ENCODE measurements at regions not wholly inside any gene's neighbourhood (a gene's known extent, or its start where the extent isn't known, plus 50 kb on each side); places are given as distances from the start of the nearest gene placed in this dataset.

DNA sequence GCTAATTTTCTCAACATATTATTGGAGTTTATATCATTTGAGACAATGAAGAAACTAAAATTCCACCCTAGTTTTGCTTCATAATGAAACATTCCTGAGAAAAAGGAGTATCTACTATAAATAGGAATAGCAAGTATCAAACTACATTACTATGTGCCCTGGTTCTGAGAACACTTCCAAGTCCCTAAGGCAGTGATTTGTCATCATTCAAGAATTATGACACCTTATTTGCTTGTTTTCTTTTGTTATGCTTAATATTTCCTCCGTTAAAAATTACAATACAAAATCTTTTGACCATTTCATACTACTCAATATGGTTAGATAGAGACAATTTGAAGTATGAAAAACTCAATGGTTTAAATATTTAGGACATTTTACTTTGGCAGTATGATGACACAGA lies 707.8 kb upstream of the GOLIM4 start:
- Histone ChIP-seq H3K9ac (ENCODE audit: low read length) (no peak overlapping the region), H2AFZ (ENCODE audit: low read depth, low read length) (no peak overlapping the region), H4K20me1 (ENCODE audit: insufficient read depth, low read length) (no peaks in the 10 kb centered on the region), H3K79me2 (ENCODE audit: insufficient read depth, low read length) (no peaks in the 10 kb centered on the region), H3K4me1 (ENCODE audit: insufficient read depth, low read length) (peaks cover 15% of the 10 kb centered on the region), H3K27ac (ENCODE audit: low read depth, low read length) (no peak overlapping the region), H3K9me3 (ENCODE audit: insufficient read depth, low read depth, low read length) (no peaks in the 10 kb centered on the region), H3K36me3 (ENCODE audit: insufficient read depth, low read length) (no peaks in the 10 kb centered on the region), H3K4me2 (ENCODE audit: low read length) (no peak overlapping the region), H3K27me3 (ENCODE audit: insufficient read depth, low read length) (no peaks in the 10 kb centered on the region), H3K4me3 (ENCODE audit: insufficient read depth, low read depth, low read length) (no peak overlapping the region)
- H3K27me3 Mint-ChIP-seq (ENCODE audit: low read depth, unreplicated experiment) = no peaks in the 10 kb centered on the region
- H3K36me3 Mint-ChIP-seq (ENCODE audit: low read depth, unreplicated experiment) = no peaks in the 10 kb centered on the region
- TF ChIP-seq, protein P1, sequence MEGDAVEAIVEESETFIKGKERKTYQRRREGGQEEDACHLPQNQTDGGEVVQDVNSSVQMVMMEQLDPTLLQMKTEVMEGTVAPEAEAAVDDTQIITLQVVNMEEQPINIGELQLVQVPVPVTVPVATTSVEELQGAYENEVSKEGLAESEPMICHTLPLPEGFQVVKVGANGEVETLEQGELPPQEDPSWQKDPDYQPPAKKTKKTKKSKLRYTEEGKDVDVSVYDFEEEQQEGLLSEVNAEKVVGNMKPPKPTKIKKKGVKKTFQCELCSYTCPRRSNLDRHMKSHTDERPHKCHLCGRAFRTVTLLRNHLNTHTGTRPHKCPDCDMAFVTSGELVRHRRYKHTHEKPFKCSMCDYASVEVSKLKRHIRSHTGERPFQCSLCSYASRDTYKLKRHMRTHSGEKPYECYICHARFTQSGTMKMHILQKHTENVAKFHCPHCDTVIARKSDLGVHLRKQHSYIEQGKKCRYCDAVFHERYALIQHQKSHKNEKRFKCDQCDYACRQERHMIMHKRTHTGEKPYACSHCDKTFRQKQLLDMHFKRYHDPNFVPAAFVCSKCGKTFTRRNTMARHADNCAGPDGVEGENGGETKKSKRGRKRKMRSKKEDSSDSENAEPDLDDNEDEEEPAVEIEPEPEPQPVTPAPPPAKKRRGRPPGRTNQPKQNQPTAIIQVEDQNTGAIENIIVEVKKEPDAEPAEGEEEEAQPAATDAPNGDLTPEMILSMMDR (IDR thresholded peaks at IDR 0.05; ENCODE audit: insufficient read depth, low read depth, low read length) = no peak
- TF ChIP-seq EZH2 (IDR thresholded peaks at IDR 0.05; ENCODE audit: insufficient read depth, low read length) = no peak
- DNase-seq (ENCODE audit: low read depth) (peak; percentile 12), FAIRE-seq (no peak)
- H3K27ac Mint-ChIP-seq (ENCODE audit: unreplicated experiment) = peak overlapping the region; percentile 49
- H3K4me1 Mint-ChIP-seq (ENCODE audit: low read depth, unreplicated experiment) = peaks cover 19% of the 10 kb centered on the region
- H3K9me3 Mint-ChIP-seq (ENCODE audit: unreplicated experiment) = no peaks in the 10 kb centered on the region
- no peak overlapping the region for H3K4me3 Mint-ChIP-seq (ENCODE audit: unreplicated experiment)

DNA sequence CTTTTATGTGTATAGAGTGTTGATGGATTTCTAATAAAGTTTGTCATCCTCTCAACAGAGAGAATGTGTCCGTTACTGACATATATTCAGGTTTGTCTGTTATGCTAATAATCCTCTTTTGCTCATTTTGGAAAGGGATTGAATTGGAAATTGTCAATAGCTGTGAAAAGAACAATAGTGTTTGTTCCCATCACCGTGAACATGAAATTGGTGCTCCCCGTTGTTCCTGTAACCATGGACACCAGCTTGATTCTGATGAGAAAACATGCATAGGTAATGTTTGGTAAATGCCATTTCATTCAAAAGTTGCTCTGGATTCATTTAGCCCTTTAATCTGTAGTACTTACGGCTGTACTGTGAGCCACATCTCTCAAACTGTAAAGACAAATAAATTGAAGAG lies 707.0 kb upstream of the GOLIM4 start:
- Mint-ChIP-seq H3K27ac (ENCODE audit: unreplicated experiment) (peak overlapping the region; percentile 9), H3K27me3 (ENCODE audit: low read depth, unreplicated experiment) (no peaks in the 10 kb centered on the region), H3K9me3 (ENCODE audit: unreplicated experiment) (no peaks in the 10 kb centered on the region), H3K4me1 (ENCODE audit: low read depth, unreplicated experiment) (peaks cover 19% of the 10 kb centered on the region), H3K4me3 (ENCODE audit: unreplicated experiment) (no peak overlapping the region), H3K36me3 (ENCODE audit: low read depth, unreplicated experiment) (no peaks in the 10 kb centered on the region)
- Histone ChIP-seq H3K4me2 (ENCODE audit: low read length) (no peak overlapping the region), H3K9me3 (ENCODE audit: insufficient read depth, low read depth, low read length) (no peaks in the 10 kb centered on the region), H3K27me3 (ENCODE audit: insufficient read depth, low read length) (no peaks in the 10 kb centered on the region), H3K36me3 (ENCODE audit: insufficient read depth, low read length) (no peaks in the 10 kb centered on the region), H3K9ac (ENCODE audit: low read length) (no peak overlapping the region), H4K20me1 (ENCODE audit: insufficient read depth, low read length) (no peaks in the 10 kb centered on the region), H3K79me2 (ENCODE audit: insufficient read depth, low read length) (no peaks in the 10 kb centered on the region), H3K4me3 (ENCODE audit: insufficient read depth, low read depth, low read length) (no peak overlapping the region), H3K27ac (ENCODE audit: low read depth, low read length) (no peak overlapping the region), H2AFZ (ENCODE audit: low read depth, low read length) (no peak overlapping the region), H3K4me1 (ENCODE audit: insufficient read depth, low read length) (peaks cover 15% of the 10 kb centered on the region)
- no peak for DNase-seq (ENCODE audit: low read depth)
- no peak for FAIRE-seq
- TF ChIP-seq, protein P1 (IDR thresholded peaks at IDR 0.05; ENCODE audit: insufficient read depth, low read depth, low read length) = no peak
- no peak for TF ChIP-seq EZH2 (IDR thresholded peaks at IDR 0.05; ENCODE audit: insufficient read depth, low read length)

DNA sequence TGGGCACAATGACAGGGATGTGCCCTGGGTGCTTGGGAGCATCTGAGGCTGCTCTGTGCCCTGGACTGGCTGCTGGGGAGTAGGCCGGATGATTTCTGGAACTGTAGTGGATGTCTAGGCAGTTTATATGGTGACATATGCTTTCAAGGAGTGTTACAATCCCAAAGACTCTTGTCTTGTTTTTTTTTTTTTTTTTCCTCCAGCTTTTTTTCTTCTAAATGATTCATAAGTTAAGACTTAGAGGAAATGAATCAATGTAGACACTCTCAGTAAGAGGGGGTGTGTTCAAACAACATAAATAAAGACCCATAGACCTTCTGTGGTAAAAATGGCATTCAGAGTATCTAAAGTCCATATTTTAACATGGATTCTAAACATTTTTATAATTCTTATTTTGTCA lies 706.1 kb upstream of the GOLIM4 start:
- Histone ChIP-seq H3K36me3 (ENCODE audit: insufficient read depth, low read length) (no peaks in the 10 kb centered on the region), H3K4me2 (ENCODE audit: low read length) (peak overlapping the region; percentile 50), H3K4me1 (ENCODE audit: insufficient read depth, low read length) (peaks cover 15% of the 10 kb centered on the region), H3K9me3 (ENCODE audit: insufficient read depth, low read depth, low read length) (no peaks in the 10 kb centered on the region), H3K27ac (ENCODE audit: low read depth, low read length) (peak overlapping the region; percentile 47), H2AFZ (ENCODE audit: low read depth, low read length) (peak overlapping the region; percentile 62), H3K79me2 (ENCODE audit: insufficient read depth, low read length) (no peaks in the 10 kb centered on the region), H4K20me1 (ENCODE audit: insufficient read depth, low read length) (no peaks in the 10 kb centered on the region), H3K9ac (ENCODE audit: low read length) (no peak overlapping the region), H3K4me3 (ENCODE audit: insufficient read depth, low read depth, low read length) (no peak overlapping the region), H3K27me3 (ENCODE audit: insufficient read depth, low read length) (no peaks in the 10 kb centered on the region)
- Mint-ChIP-seq H3K4me3 (ENCODE audit: unreplicated experiment) (no peak overlapping the region), H3K9me3 (ENCODE audit: unreplicated experiment) (no peaks in the 10 kb centered on the region), H3K27me3 (ENCODE audit: low read depth, unreplicated experiment) (no peaks in the 10 kb centered on the region), H3K27ac (ENCODE audit: unreplicated experiment) (peak overlapping the region; percentile 93), H3K36me3 (ENCODE audit: low read depth, unreplicated experiment) (no peaks in the 10 kb centered on the region), H3K4me1 (ENCODE audit: low read depth, unreplicated experiment) (peaks cover 17% of the 10 kb centered on the region)
- DNase-seq (ENCODE audit: low read depth) = peak; percentile 90
- FAIRE-seq = no peak
- TF ChIP-seq, protein P1 (IDR thresholded peaks at IDR 0.05; ENCODE audit: insufficient read depth, low read depth, low read length) = no peak
- TF ChIP-seq EZH2 (IDR thresholded peaks at IDR 0.05; ENCODE audit: insufficient read depth, low read length) = no peak
